ENCODE measurements at regions not wholly inside any gene's neighbourhood (a gene's known extent, or its start where the extent isn't known, plus 50 kb on each side); places are given as distances from the start of the nearest gene placed in this dataset.

GRCh38 chr17:17416400-17417360 is 60.1 kb upstream of the MED9 start (continued):
- TF ChIP-seq UBTF (CRISPR knock-in tag; IDR thresholded peaks at IDR 0.05) (no peak), HOXA5 (CRISPR knock-in tag; IDR thresholded peaks at IDR 0.05) (0 out of 2 replicates have a peak, but pooled peaks have one; percentile 52), ZBTB3 (CRISPR knock-in tag; IDR thresholded peaks at IDR 0.05; ENCODE audit: borderline replicate concordance, low read depth) (peak; percentile 21; the same call in 1 of the 2 replicates), ZFP62 (CRISPR knock-in tag; IDR thresholded peaks at IDR 0.05) (no peak), ZBTB21 (CRISPR knock-in tag; IDR thresholded peaks at IDR 0.05) (peak; percentile 92), ZFP1 (CRISPR knock-in tag; IDR thresholded peaks at IDR 0.05) (no peak), CC2D1A (CRISPR knock-in tag; IDR thresholded peaks at IDR 0.05) (no peak), XBP1 (CRISPR knock-in tag; IDR thresholded peaks at IDR 0.05) (no peak), CBX2 (IDR thresholded peaks at IDR 0.05; ENCODE audit: low read depth, low read length) (no peak), CBX2 (CRISPR knock-in tag; IDR thresholded peaks at IDR 0.05; ENCODE audit: low read depth) (no peak), ZNF18 (CRISPR knock-in tag; IDR thresholded peaks at IDR 0.05; ENCODE audit: insufficient replicate concordance) (no peak), SNAPC2 (CRISPR knock-in tag; IDR thresholded peaks at IDR 0.05) (no peak), JUN (CRISPR knock-in tag; IDR thresholded peaks at IDR 0.05) (peak; percentile 79), ZNF343 (CRISPR knock-in tag; IDR thresholded peaks at IDR 0.05) (0 out of 2 replicates have a peak, but pooled peaks have one; percentile 38), MEIS2 (CRISPR knock-in tag; IDR thresholded peaks at IDR 0.05) (0 out of 2 replicates have a peak, but pooled peaks have one; percentile 29), SRSF1 (optimal IDR thresholded peaks at IDR 0.05; ENCODE audit: low read depth, low read length) (no peak), PCBP2 (optimal IDR thresholded peaks at IDR 0.05; ENCODE audit: low read depth, low read length, poor library complexity, severe bottlenecking) (no peak)
- TF ChIP-seq, protein P1, sequence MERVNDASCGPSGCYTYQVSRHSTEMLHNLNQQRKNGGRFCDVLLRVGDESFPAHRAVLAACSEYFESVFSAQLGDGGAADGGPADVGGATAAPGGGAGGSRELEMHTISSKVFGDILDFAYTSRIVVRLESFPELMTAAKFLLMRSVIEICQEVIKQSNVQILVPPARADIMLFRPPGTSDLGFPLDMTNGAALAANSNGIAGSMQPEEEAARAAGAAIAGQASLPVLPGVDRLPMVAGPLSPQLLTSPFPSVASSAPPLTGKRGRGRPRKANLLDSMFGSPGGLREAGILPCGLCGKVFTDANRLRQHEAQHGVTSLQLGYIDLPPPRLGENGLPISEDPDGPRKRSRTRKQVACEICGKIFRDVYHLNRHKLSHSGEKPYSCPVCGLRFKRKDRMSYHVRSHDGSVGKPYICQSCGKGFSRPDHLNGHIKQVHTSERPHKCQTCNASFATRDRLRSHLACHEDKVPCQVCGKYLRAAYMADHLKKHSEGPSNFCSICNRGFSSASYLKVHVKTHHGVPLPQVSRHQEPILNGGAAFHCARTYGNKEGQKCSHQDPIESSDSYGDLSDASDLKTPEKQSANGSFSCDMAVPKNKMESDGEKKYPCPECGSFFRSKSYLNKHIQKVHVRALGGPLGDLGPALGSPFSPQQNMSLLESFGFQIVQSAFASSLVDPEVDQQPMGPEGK (CRISPR knock-in tag; IDR thresholded peaks at IDR 0.05) = 0 out of 2 replicates have a peak, but pooled peaks have one; percentile 3
- TF ChIP-seq, protein P2, sequence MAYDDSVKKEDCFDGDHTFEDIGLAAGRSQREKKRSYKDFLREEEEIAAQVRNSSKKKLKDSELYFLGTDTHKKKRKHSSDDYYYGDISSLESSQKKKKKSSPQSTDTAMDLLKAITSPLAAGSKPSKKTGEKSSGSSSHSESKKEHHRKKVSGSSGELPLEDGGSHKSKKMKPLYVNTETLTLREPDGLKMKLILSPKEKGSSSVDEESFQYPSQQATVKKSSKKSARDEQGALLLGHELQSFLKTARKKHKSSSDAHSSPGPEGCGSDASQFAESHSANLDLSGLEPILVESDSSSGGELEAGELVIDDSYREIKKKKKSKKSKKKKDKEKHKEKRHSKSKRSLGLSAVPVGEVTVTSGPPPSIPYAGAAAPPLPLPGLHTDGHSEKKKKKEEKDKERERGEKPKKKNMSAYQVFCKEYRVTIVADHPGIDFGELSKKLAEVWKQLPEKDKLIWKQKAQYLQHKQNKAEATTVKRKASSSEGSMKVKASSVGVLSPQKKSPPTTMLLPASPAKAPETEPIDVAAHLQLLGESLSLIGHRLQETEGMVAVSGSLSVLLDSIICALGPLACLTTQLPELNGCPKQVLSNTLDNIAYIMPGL (CRISPR knock-in tag; IDR thresholded peaks at IDR 0.05; ENCODE audit: borderline replicate concordance in 1 of 2, low read depth in 1 of 2) = no peak
